MM.1S (cell line): ENCODE measurements at regions not wholly inside any gene's neighbourhood (a gene's known extent, or its start where the extent isn't known, plus 50 kb on each side); places are given as distances from the start of the nearest gene placed in this dataset.

Experiments used
- DNase-seq: peaks from one replicate; pipeline ENCODE4 v3.0.0-alpha.2; 2015
- H2AFZ ChIP-seq: fragments of 300-600 bp; sonication (generic); 2 replicates; pipeline ENCODE4 v1.6.0; 2016; ENCODE audit warnings: antibody characterized with exemption, low read length
- H3F3A ChIP-seq: fragments of 300-600 bp; sonication (generic); 2 replicates; pipeline ENCODE4 v1.6.1; 2016; ENCODE audit warnings: mild to moderate bottlenecking, antibody characterized with exemption, low read length, moderate library complexity, mixed read lengths; ENCODE audit not compliant: insufficient read depth
- H3K27ac ChIP-seq: fragments of 300-600 bp; sonication (generic); 2 replicates; pipeline ENCODE4 v1.5.1; 2016; ENCODE audit warnings: mild to moderate bottlenecking, low read length
- H3K27me3 ChIP-seq: fragments of 300-600 bp; sonication (generic); replicated peaks from 2 replicates; pipeline ENCODE4 v1.6.0; 2016; ENCODE audit warnings: low read length; ENCODE audit not compliant: insufficient read depth
- H3K36me3 ChIP-seq: fragments of 300-600 bp; sonication (generic); replicated peaks from 2 replicates; pipeline ENCODE4 v1.6.1; 2016; ENCODE audit warnings: mild to moderate bottlenecking, low read length, mixed read lengths; ENCODE audit not compliant: insufficient read depth
- H3K4me1 ChIP-seq: fragments of 300-600 bp; sonication (generic); 2 replicates; pipeline ENCODE4 v1.6.1; 2016; ENCODE audit warnings: low read length, mixed read lengths
- H3K4me2 ChIP-seq: fragments of 300-600 bp; sonication (generic); 2 replicates; pipeline ENCODE4 v1.6.0; 2016; ENCODE audit warnings: low read depth, low read length
- H3K4me3 ChIP-seq: fragments of 300-600 bp; sonication (generic); 2 replicates; pipeline ENCODE4 v1.5.1; 2016; ENCODE audit warnings: low read length, mixed read lengths
- H3K79me2 ChIP-seq: fragments of 300-600 bp; sonication (generic); 2 replicates; pipeline ENCODE4 v1.6.1; 2016; ENCODE audit warnings: mixed run types, low read length, mixed read lengths
- H3K9ac ChIP-seq: fragments of 300-600 bp; sonication (generic); 2 replicates; pipeline ENCODE4 v1.6.1; 2016; ENCODE audit warnings: low read length, mixed read lengths
- H3K9me2 ChIP-seq: fragments of 300-600 bp; sonication (generic); replicated peaks from 2 replicates; pipeline ENCODE4 v1.6.1; 2016; ENCODE audit warnings: mild to moderate bottlenecking, low read length, mixed read lengths; ENCODE audit not compliant: insufficient read depth
- H3K9me3 ChIP-seq: fragments of 300-600 bp; sonication (generic); replicated peaks from 2 replicates; pipeline ENCODE4 v1.6.1; 2016; ENCODE audit warnings: mild to moderate bottlenecking, low read length, mixed read lengths; ENCODE audit not compliant: insufficient read depth
- H4K20me1 ChIP-seq: fragments of 300-600 bp; sonication (generic); 2 replicates; pipeline ENCODE4 v1.6.1; 2016; ENCODE audit warnings: mild to moderate bottlenecking, low read length, moderate library complexity, mixed read lengths; ENCODE audit not compliant: insufficient read depth
- EZH2 ChIP-seq: fragments of 300-600 bp; sonication (generic); optimal IDR thresholded peaks from 2 replicates; pipeline ENCODE3; 2017; ENCODE audit warnings: low read depth, mild to moderate bottlenecking, antibody characterized with exemption, low read length, mixed read lengths
- EZH2phosphoT487 ChIP-seq: fragments of 300-600 bp; sonication (generic); IDR thresholded peaks from 2 replicates; pipeline ENCODE4 v1.6.1; 2018; ENCODE audit warnings: antibody characterized with exemption, low read length
- TF ChIP-seq, protein P1 (sequence below): fragments of 300-600 bp; sonication (generic); IDR thresholded peaks from 2 replicates; pipeline ENCODE4 v1.5.1; 2016; ENCODE audit warnings: antibody characterized with exemption, low read length, mixed read lengths

- Histone ChIP-seq H3K9me3 (no peaks in the 10 kb centered on the region), H3K4me2 (no peak overlapping the region)
Measured at GRCh38 chr4:22091352-22091717, 142.8 kb upstream of the KCNIP4 start.

GRCh38 chr4:22090661-22091351 lies 142.2 kb upstream of the KCNIP4 start:
- Histone ChIP-seq H3F3A (no peaks in the 10 kb centered on the region), H3K36me3 (no peaks in the 10 kb centered on the region), H3K4me2 (no peak overlapping the region), H4K20me1 (no peaks in the 10 kb centered on the region), H3K27ac (no peak overlapping the region), H3K9me3 (no peaks in the 10 kb centered on the region), H3K4me1 (no peaks in the 10 kb centered on the region), H3K9ac (no peak overlapping the region), H3K9me2 (no peaks in the 10 kb centered on the region), H3K27me3 (no peaks in the 10 kb centered on the region), H2AFZ (no peak overlapping the region), H3K79me2 (no peaks in the 10 kb centered on the region), H3K4me3 (no peak overlapping the region)
- no peak for TF ChIP-seq EZH2
- TF ChIP-seq EZH2phosphoT487, result no peak
- TF ChIP-seq, protein P1, sequence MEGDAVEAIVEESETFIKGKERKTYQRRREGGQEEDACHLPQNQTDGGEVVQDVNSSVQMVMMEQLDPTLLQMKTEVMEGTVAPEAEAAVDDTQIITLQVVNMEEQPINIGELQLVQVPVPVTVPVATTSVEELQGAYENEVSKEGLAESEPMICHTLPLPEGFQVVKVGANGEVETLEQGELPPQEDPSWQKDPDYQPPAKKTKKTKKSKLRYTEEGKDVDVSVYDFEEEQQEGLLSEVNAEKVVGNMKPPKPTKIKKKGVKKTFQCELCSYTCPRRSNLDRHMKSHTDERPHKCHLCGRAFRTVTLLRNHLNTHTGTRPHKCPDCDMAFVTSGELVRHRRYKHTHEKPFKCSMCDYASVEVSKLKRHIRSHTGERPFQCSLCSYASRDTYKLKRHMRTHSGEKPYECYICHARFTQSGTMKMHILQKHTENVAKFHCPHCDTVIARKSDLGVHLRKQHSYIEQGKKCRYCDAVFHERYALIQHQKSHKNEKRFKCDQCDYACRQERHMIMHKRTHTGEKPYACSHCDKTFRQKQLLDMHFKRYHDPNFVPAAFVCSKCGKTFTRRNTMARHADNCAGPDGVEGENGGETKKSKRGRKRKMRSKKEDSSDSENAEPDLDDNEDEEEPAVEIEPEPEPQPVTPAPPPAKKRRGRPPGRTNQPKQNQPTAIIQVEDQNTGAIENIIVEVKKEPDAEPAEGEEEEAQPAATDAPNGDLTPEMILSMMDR, result no peak
- DNase-seq, result peak; percentile 9

More at GRCh38 chr4:22091352-22091717, 142.8 kb upstream of the KCNIP4 start:
- Histone ChIP-seq H3K9me2 (no peaks in the 10 kb centered on the region), H3K27ac (no peak overlapping the region), H3K4me3 (no peak overlapping the region), H3F3A (no peaks in the 10 kb centered on the region), H3K79me2 (no peaks in the 10 kb centered on the region), H3K9ac (no peak overlapping the region), H2AFZ (no peak overlapping the region), H3K36me3 (no peaks in the 10 kb centered on the region), H3K27me3 (no peaks in the 10 kb centered on the region), H3K4me1 (no peaks in the 10 kb centered on the region), H4K20me1 (no peaks in the 10 kb centered on the region)
- DNase-seq, result no peak
- no peak for TF ChIP-seq EZH2
- no peak for TF ChIP-seq EZH2phosphoT487
- TF ChIP-seq, protein P1, result no peak

- Histone ChIP-seq H3K9me3 (no peaks in the 10 kb centered on the region), H3K27me3 (peaks cover 12% of the 10 kb centered on the region; the same call in 1 of the 2 replicates), H3K4me3 (no peak overlapping the region), H3F3A (no peaks in the 10 kb centered on the region), H3K27ac (no peak overlapping the region), H3K9me2 (no peaks in the 10 kb centered on the region), H3K4me1 (no peaks in the 10 kb centered on the region), H2AFZ (no peak overlapping the region), H4K20me1 (no peaks in the 10 kb centered on the region), H3K9ac (no peak overlapping the region), H3K4me2 (no peak overlapping the region), H3K79me2 (no peaks in the 10 kb centered on the region), H3K36me3 (no peaks in the 10 kb centered on the region)
- DNase-seq, result no peak
- TF ChIP-seq EZH2phosphoT487 (no peak), EZH2 (no peak)
- TF ChIP-seq, protein P1, result no peak
Measured at GRCh38 chr4:22077571-22077970, 129.0 kb upstream of the KCNIP4 start.
